OCI-M1 (cell line): ENCODE measurements at regions not wholly inside any gene's neighbourhood (a gene's known extent, or its start where the extent isn't known, plus 50 kb on each side); places are given as distances from the start of the nearest gene placed in this dataset.

ENCODE experiments used
- DNase-seq: peaks from one replicate; lab custom pipeline; 2025; lab: John Stamatoyannopoulos, UW

- DNase-seq: no peak
These were observed 280.9 kb downstream of the QKI start for GRCh38 chr6:163695414-163695864.

GRCh38 chr6:163694988-163695398, 280.5 kb downstream of the QKI start:
- DNase-seq: no peak

GRCh38 chr6:163694072-163694471, 279.6 kb downstream of the QKI start:
- no peak for DNase-seq

- no peak for DNase-seq
These were observed 276.5 kb downstream of the QKI start for GRCh38 chr6:163691049-163691448.

- DNase-seq: no peak
These were observed 274.3 kb downstream of the QKI start for GRCh38 chr6:163688739-163689362.

- no peak for DNase-seq
These were observed 272.6 kb downstream of the QKI start for GRCh38 chr6:163687075-163687474.

- no peak for DNase-seq
These were observed 271.8 kb downstream of the QKI start for GRCh38 chr6:163686301-163686700.

GRCh38 chr6:163683105-163683622, 268.6 kb downstream of the QKI start:
- DNase-seq: no peak

- DNase-seq: peak; percentile 59
These were observed 265.2 kb downstream of the QKI start for GRCh38 chr6:163679753-163680152.

- no peak for DNase-seq
These were observed 264.6 kb downstream of the QKI start for GRCh38 chr6:163679012-163679660.

- DNase-seq: no peak
These were observed 261.1 kb downstream of the QKI start for GRCh38 chr6:163675611-163676010.

GRCh38 chr6:163672710-163673109, 258.2 kb downstream of the QKI start:
- no peak for DNase-seq

GRCh38 chr6:163671791-163672190, 257.3 kb downstream of the QKI start:
- no peak for DNase-seq

GRCh38 chr6:163671355-163671754, 256.8 kb downstream of the QKI start:
- no peak for DNase-seq

GRCh38 chr6:163670336-163670735, 255.8 kb downstream of the QKI start:
- DNase-seq: no peak

- DNase-seq: no peak
These were observed 253.5 kb downstream of the QKI start for GRCh38 chr6:163668061-163668426.

GRCh38 chr6:163667372-163668060, 253.0 kb downstream of the QKI start:
- peak; percentile 90 for DNase-seq

- no peak for DNase-seq
These were observed 250.9 kb downstream of the QKI start for GRCh38 chr6:163665464-163665863.

- no peak for DNase-seq
These were observed 249.1 kb downstream of the QKI start for GRCh38 chr6:163663575-163663974.

GRCh38 chr6:163662604-163663225, 248.2 kb downstream of the QKI start:
- no peak for DNase-seq

GRCh38 chr6:163661272-163661671, 246.8 kb downstream of the QKI start:
- no peak for DNase-seq

- no peak for DNase-seq
These were observed 245.3 kb downstream of the QKI start for GRCh38 chr6:163659803-163660202.
